A549 (cell line): ENCODE measurements at regions not wholly inside any gene's neighbourhood (a gene's known extent, or its start where the extent isn't known, plus 50 kb on each side); places are given as distances from the start of the nearest gene placed in this dataset.

Experiments
- ATAC-seq, 2 experiments: fragments of 200-7000 bp in 1 of 2; fragments of >200 bp in 1 of 2; cut with Nextera tagmentation in 1 of 2; cut with Tn5 transposase in 1 of 2; 3 replicates each; pipeline versions ENCODE4 v1.8.0 to v1.9.1; 2018 to 2020; ENCODE audit warnings: mild to moderate bottlenecking in 1 of 2, moderate library complexity in 1 of 2
- CTCF ChIA-PET: fragments of 300-600 bp; sonication (Branson Sonifier 250); formaldehyde crosslinking; extraction: SDS; loops from one replicate; lab custom pipeline; 2021; ENCODE audit warnings: antibody characterized with exemption, inconsistent platforms; lab: Yijun Ruan, JAX
- POLR2A ChIA-PET: fragments of 350-600 bp; formaldehyde crosslinking; extraction: SDS; loops from one replicate; lab custom pipeline; 2021; ENCODE audit warnings: antibody characterized with exemption, inconsistent platforms; lab: Yijun Ruan, JAX
- DNase-seq, 2 experiments: peaks; one replicate each; pipeline versions ENCODE4 v3.0.0 to v3.0.0-alpha.2; 2011 to 2016; ENCODE audit warnings: low read depth in 1 of 2, low spot score in 1 of 2
- FAIRE-seq: peaks from 2 replicates; lab custom pipeline; 2011; peaks lifted over from hg19 to GRCh38; lab: Jason Lieb, UNC
- H3K27ac ChIP-seq, 2 experiments: fragments of >200 bp; sonication (Bioruptor Twin); formaldehyde crosslinking; 3 replicates each; pipeline ENCODE4 v1.5.1; 2016 to 2017
- H3K4me1 ChIP-seq: fragments of >200 bp; sonication (Bioruptor Twin); formaldehyde crosslinking; 3 replicates; pipeline ENCODE4 v1.6.1; 2016
- H3K4me2 ChIP-seq: fragments of >200 bp; sonication (Bioruptor Twin); formaldehyde crosslinking; 3 replicates; pipeline ENCODE4 v1.6.1; 2016
- H3K4me3 ChIP-seq: fragments of >200 bp; sonication (Bioruptor Twin); formaldehyde crosslinking; 3 replicates; pipeline ENCODE4 v1.5.1; 2016
- H3K9me3 ChIP-seq: fragments of >200 bp; sonication (Bioruptor Twin); formaldehyde crosslinking; 3 replicates; pipeline ENCODE4 v1.6.1; 2016
- BCL3 ChIP-seq: fragments of >200 bp; sonication (Bioruptor Twin); formaldehyde crosslinking; IDR thresholded peaks from 3 replicates; pipeline ENCODE4 v1.6.1; 2016
- CEBPB ChIP-seq, 2 experiments: fragments of >200 bp in 1 of 2; sonication (Bioruptor Twin) in 1 of 2; formaldehyde crosslinking in 1 of 2; IDR thresholded peaks; 2 replicates each; pipeline ENCODE4 v1.6.1; 2012 to 2016
- CHD2 ChIP-seq: fragments of 150-350 bp; IDR thresholded peaks from 2 replicates; pipeline ENCODE4 v1.6.1; 2014; ENCODE audit warnings: low read length; ENCODE audit not compliant: partially characterized antibody
- CTCF ChIP-seq: fragments of >200 bp; sonication (Bioruptor Twin); formaldehyde crosslinking; IDR thresholded peaks from 3 replicates; pipeline ENCODE4 v1.5.1; 2016
- E2F6 ChIP-seq: IDR thresholded peaks from 2 replicates; pipeline ENCODE4 v1.6.1; 2012; ENCODE audit warnings: low read depth, borderline replicate concordance
- EHF ChIP-seq: fragments of 250-450 bp; sonication (Bioruptor Pico); IDR thresholded peaks from 2 replicates; pipeline ENCODE4 v1.5.0; 2020; ENCODE audit warnings: mild to moderate bottlenecking
- EHMT2 ChIP-seq: fragments of 200-600 bp; sonication (generic); IDR thresholded peaks from 2 replicates; pipeline ENCODE4 v1.6.1; 2016; ENCODE audit warnings: antibody characterized with exemption, low read depth, mild to moderate bottlenecking, moderate library complexity
- FOSL2 ChIP-seq, 2 experiments: fragments of 450-650 bp in 1 of 2; fragments of >200 bp in 1 of 2; sonication (Bioruptor Twin) in 1 of 2; formaldehyde crosslinking; IDR thresholded peaks; 2 replicates each; pipeline versions ENCODE4 v1.5.0 to v1.6.1; 2016 to 2020; ENCODE audit warnings: mild to moderate bottlenecking in 1 of 2, moderate library complexity in 1 of 2
- FOXS1 ChIP-seq: fragments of 250-450 bp; sonication (Bioruptor Pico); IDR thresholded peaks from 2 replicates; pipeline ENCODE4 v1.5.0; 2020; ENCODE audit warnings: mild to moderate bottlenecking, moderate library complexity
- HEYL ChIP-seq: fragments of 250-450 bp; sonication (Bioruptor Pico); IDR thresholded peaks from 2 replicates; pipeline ENCODE4 v1.8.0; 2021; ENCODE audit warnings: mild to moderate bottlenecking, moderate library complexity
- MAFK ChIP-seq: fragments of 450-650 bp; IDR thresholded peaks from 2 replicates; pipeline ENCODE4 v1.6.1; 2014; ENCODE audit not compliant: partially characterized antibody
- RFX5 ChIP-seq: fragments of 450-650 bp; IDR thresholded peaks from 2 replicates; pipeline ENCODE4 v1.7.1; 2014; ENCODE audit warnings: antibody characterized with exemption, mild to moderate bottlenecking, moderate library complexity
- ZSCAN20 ChIP-seq: fragments of 250-450 bp; sonication (Bioruptor Pico); IDR thresholded peaks from 2 replicates; pipeline ENCODE4 v1.8.0; 2022; ENCODE audit warnings: mild to moderate bottlenecking, moderate library complexity
- WGBS: methylation state at CpG from one replicate; pipeline ENCODE4 v1.1.6; 2017; ENCODE audit errors: missing lambda C conversion rate; 5-methylcytosine and 5-hydroxymethylcytosine counted together
- TF ChIP-seq, protein P1 (sequence below): fragments of >200 bp; sonication (Bioruptor Twin); formaldehyde crosslinking; IDR thresholded peaks from 2 replicates; pipeline ENCODE4 v1.6.1; 2016
- TF ChIP-seq, protein P2 (sequence below): IDR thresholded peaks from 2 replicates; pipeline ENCODE4 v1.6.1; 2012

DNA sequence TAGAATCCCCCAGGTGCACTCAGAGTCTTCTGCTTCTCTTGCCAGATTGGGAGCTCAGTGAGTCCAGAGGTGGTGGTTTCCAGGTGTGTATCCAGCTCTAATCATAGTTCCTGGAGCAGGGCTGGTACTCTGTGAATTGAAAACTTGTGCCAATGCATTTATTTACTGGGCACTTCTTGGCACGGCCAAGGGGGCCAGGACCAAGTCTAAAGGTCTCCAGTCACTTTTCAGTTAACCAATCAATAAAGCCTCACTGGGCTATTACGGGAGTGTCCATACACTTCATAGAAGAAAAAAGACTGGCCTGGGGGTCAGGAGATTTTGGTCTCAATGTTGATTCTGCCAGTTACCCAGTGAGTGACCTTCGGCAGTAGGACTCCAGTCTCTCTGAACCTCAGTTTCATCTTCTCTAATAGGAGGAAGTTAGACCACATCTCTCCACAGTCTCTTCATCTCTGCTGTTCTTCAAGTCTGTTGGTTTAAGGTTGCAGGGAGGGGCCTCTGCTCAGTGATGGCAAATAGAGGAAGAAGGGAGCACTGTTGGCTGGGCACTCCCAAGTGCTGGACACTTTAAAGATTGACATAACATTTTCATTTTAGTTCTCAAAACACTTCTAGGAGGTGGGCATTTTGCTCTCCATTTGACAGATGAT, 188.5 kb upstream of the E2F8 start:
- ChIA-PET CTCF (interaction anchor here (0.8 to 1.1 kb wide), 2 partner anchors 16 to 19 kb away, joined by 3 to 4 read pairs; no protein-coding TSS in a partner anchor), POLR2A (no interaction called here)
- ATAC-seq (no peak), DNase-seq (no peak), FAIRE-seq (no peak)
- Histone ChIP-seq H3K27ac (no peak overlapping the region), H3K4me2 (no peak overlapping the region), H3K9me3 (no peaks in the 10 kb centered on the region), H3K4me1 (0 out of 3 replicates have a peak, but pooled peaks cover 7% of the 10 kb centered on the region), H3K4me3 (no peak overlapping the region)
- TF ChIP-seq EHMT2, result no peak
- TF ChIP-seq, protein P1, sequence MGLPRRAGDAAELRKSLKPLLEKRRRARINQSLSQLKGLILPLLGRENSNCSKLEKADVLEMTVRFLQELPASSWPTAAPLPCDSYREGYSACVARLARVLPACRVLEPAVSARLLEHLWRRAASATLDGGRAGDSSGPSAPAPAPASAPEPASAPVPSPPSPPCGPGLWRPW, result no peak
- no peak for TF ChIP-seq CEBPB (IDR thresholded peaks at IDR 0.05)
- TF ChIP-seq ZSCAN20, result no peak
- TF ChIP-seq MAFK, result no peak
- TF ChIP-seq CHD2, result no peak
- no peak for TF ChIP-seq E2F6
- no peak for TF ChIP-seq CTCF
- no peak for TF ChIP-seq EHF (CRISPR knock-in tag)
- no peak for TF ChIP-seq RFX5
- TF ChIP-seq BCL3, result no peak
- TF ChIP-seq, protein P2, sequence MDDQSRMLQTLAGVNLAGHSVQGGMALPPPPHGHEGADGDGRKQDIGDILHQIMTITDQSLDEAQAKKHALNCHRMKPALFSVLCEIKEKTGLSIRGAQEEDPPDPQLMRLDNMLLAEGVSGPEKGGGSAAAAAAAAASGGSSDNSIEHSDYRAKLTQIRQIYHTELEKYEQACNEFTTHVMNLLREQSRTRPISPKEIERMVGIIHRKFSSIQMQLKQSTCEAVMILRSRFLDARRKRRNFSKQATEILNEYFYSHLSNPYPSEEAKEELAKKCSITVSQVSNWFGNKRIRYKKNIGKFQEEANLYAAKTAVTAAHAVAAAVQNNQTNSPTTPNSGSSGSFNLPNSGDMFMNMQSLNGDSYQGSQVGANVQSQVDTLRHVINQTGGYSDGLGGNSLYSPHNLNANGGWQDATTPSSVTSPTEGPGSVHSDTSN, result no peak
- WGBS, result 72% methylated on average over 3 of the region's 3 CpGs

GRCh38 chr11:19428206-19429002, 187.7 kb upstream of the E2F8 start:
- Histone ChIP-seq H3K4me1 (0 out of 3 replicates have a peak, but pooled peaks cover 7% of the 10 kb centered on the region), H3K9me3 (no peaks in the 10 kb centered on the region), H3K4me2 (no peak overlapping the region), H3K27ac (no peak overlapping the region), H3K4me3 (no peak overlapping the region)
- ChIA-PET CTCF (interaction anchor here (0.8 kb wide), 1 partner anchor 19 kb away, joined by 3 read pairs; no protein-coding TSS in a partner anchor), POLR2A (no interaction called here)
- TF ChIP-seq FOSL2 (IDR thresholded peaks at IDR 0.05) (no peak), FOSL2 (CRISPR knock-in tag; IDR thresholded peaks at IDR 0.05) (0 out of 2 replicates have a peak, but pooled peaks have one; percentile 6), FOXS1 (CRISPR knock-in tag) (no peak), HEYL (CRISPR knock-in tag) (no peak)
- 51% methylated on average over 8 of the region's 8 CpGs for WGBS
- DNase-seq (peak in 1 of 2 experiments; percentile 8), FAIRE-seq (no peak), ATAC-seq (peak in 1 of 2 experiments; percentile 33; a peak in 1 of 6 replicates)
